ENCODE measurements at regions not wholly inside any gene's neighbourhood (a gene's known extent, or its start where the extent isn't known, plus 50 kb on each side); places are given as distances from the start of the nearest gene placed in this dataset.

GRCh38 chr6:155883334-155883731 lies 427.7 kb upstream of the NOX3 start:
- DNase-seq (ENCODE audit: low read depth) (no peak), FAIRE-seq (no peak)
- Histone ChIP-seq H3K27me3 (ENCODE audit: control insufficient read depth, insufficient read depth, low read length) (no peaks in the 10 kb centered on the region), H3K4me3 (ENCODE audit: low read depth, low read length) (no peak overlapping the region), H3K36me3 (ENCODE audit: control insufficient read depth, insufficient read depth, low read length) (no peaks in the 10 kb centered on the region)
- no peak for TF ChIP-seq CTCF (IDR thresholded peaks at IDR 0.05; ENCODE audit: insufficient read depth, low read length, severe bottlenecking)

- Histone ChIP-seq H3K27me3 (ENCODE audit: control insufficient read depth, insufficient read depth, low read length) (no peaks in the 10 kb centered on the region), H3K36me3 (ENCODE audit: control insufficient read depth, insufficient read depth, low read length) (no peaks in the 10 kb centered on the region), H3K4me3 (ENCODE audit: low read depth, low read length) (no peak overlapping the region)
- peak; percentile 1 for DNase-seq (ENCODE audit: low read depth)
- FAIRE-seq, result no peak
- TF ChIP-seq CTCF (IDR thresholded peaks at IDR 0.05; ENCODE audit: insufficient read depth, low read length, severe bottlenecking), result no peak
Measured at GRCh38 chr6:155882527-155883333, 427.1 kb upstream of the NOX3 start.

- Histone ChIP-seq H3K36me3 (ENCODE audit: control insufficient read depth, insufficient read depth, low read length) (no peaks in the 10 kb centered on the region), H3K27me3 (ENCODE audit: control insufficient read depth, insufficient read depth, low read length) (no peaks in the 10 kb centered on the region), H3K4me3 (ENCODE audit: low read depth, low read length) (no peak overlapping the region)
- FAIRE-seq, result no peak
- DNase-seq (ENCODE audit: low read depth), result no peak
- TF ChIP-seq CTCF (IDR thresholded peaks at IDR 0.05; ENCODE audit: insufficient read depth, low read length, severe bottlenecking), result no peak
Measured at GRCh38 chr6:155881826-155882526, 426.3 kb upstream of the NOX3 start.

GRCh38 chr6:155880900-155881299 lies 425.3 kb upstream of the NOX3 start:
- FAIRE-seq (no peak), DNase-seq (ENCODE audit: low read depth) (no peak)
- Histone ChIP-seq H3K36me3 (ENCODE audit: control insufficient read depth, insufficient read depth, low read length) (no peaks in the 10 kb centered on the region), H3K27me3 (ENCODE audit: control insufficient read depth, insufficient read depth, low read length) (no peaks in the 10 kb centered on the region), H3K4me3 (ENCODE audit: low read depth, low read length) (no peak overlapping the region)
- TF ChIP-seq CTCF (IDR thresholded peaks at IDR 0.05; ENCODE audit: insufficient read depth, low read length, severe bottlenecking), result no peak

- no peaks in the 10 kb centered on the region for H3K36me3 ChIP-seq (ENCODE audit: control insufficient read depth, insufficient read depth, low read length)
- DNase-seq (ENCODE audit: low read depth) (no peak), FAIRE-seq (no peak)
- no peak for TF ChIP-seq CTCF (IDR thresholded peaks at IDR 0.05; ENCODE audit: insufficient read depth, low read length, severe bottlenecking)
- no peaks in the 10 kb centered on the region for H3K27me3 ChIP-seq (ENCODE audit: control insufficient read depth, insufficient read depth, low read length)
- no peak overlapping the region for H3K4me3 ChIP-seq (ENCODE audit: low read depth, low read length)
Measured at GRCh38 chr6:155872961-155873360, 417.3 kb upstream of the NOX3 start.
